ENCODE measurements at regions not wholly inside any gene's neighbourhood (a gene's known extent, or its start where the extent isn't known, plus 50 kb on each side); places are given as distances from the start of the nearest gene placed in this dataset.

DNA sequence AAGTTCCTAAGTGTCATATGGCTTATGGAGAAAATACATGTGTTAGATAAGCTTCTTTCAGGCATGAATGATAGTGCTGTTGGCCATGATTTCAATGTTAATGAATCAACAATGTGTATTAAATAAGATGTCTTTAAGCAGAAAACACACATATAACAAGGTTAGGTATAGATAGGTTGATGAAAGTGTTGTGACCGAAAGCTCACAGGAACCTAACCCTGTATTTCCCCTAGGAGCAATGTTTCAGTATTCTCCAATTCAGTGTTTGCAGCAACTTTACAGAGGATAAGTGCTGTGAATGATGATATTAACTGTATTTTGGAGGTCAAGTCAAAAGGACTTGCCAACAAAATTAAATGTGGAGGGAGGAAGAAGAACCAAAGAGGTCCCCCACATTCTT, 82.8 kb upstream of the PRDM11 start:
- no peak for DNase-seq (ENCODE audit: low spot score)

DNA sequence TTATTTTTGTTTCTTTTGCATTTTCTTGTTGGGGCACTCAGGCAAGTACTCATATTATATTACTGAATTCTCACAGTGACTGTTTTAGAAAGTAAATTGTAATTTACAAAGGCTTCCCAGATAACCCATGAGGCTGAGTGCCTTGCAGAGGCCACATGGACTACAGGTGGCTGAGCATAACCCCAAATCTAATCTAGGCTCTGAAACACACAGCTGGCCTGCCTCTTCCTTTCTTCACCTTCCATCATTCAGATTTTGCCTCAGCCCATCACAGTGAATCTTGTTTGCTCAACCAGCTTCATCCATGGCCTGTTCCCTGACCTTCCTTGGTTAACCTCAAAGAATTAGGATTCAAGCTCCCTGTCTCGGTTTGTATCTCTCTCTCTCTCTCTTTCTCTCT, 78.5 kb upstream of the PRDM11 start:
- DNase-seq (ENCODE audit: low spot score), result no peak

DNA sequence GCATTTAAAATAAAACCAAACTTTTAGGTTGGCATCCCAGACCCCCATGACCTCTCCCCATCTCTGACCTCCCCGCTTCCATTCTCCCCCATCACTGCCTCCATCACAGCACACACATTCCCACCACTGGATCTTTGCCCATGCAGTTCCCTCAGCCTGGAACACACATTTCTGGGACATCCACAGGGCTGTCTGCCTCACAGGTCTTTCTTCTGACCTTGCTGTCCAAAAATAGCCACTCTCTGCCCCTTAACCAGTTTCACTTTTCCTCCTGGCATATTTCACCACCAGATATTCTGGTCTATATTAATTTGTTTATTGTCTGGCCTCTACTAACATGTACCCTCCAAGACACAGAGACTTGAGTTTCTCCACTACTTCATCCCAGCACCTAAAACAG, 75.2 kb upstream of the PRDM11 start:
- no peak for DNase-seq (ENCODE audit: low spot score)

DNA sequence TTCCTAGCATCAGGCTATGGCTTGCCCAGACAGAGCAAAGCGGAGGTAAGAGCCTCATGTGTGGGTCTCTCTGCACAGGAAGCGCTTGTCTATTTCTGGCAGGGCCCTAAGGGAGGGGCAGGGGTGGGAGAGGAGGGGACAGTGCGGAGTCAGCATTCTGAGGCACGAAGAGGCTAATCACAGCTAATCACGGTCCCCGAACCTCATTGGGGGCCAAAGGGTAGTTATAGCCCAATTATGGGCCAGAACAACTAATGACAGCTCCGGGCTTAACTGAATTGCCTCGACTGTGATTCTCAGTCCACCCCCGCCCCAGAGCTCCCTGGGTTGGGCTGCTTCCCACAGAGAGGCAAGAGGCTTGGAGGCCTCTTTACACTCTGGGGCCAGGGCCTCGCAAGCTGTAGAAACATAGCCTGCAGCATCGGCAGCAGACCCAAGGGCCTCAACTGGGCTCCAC, 72.7 kb upstream of the PRDM11 start:
- no peak for DNase-seq (ENCODE audit: low spot score)

DNA sequence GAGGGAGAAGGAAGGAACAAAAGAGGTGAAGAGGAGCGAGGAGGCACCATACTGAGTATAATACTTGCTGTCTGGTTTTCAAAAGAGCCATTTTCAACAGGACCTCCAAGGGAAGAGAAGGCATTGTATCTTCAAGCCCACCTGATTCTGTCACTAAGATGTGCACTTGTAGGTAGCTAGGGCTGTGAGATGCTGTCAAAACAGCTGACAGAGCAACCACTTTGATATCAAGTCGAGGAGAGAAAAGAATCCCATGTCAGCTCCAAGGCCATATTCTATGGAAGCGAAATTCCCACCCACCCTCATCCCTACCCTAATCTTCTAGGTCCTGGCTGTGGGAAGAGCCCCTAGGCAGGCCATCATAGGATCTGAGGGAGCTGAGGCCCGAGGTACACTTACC, 70.9 kb upstream of the PRDM11 start:
- DNase-seq (ENCODE audit: low spot score), result no peak

DNA sequence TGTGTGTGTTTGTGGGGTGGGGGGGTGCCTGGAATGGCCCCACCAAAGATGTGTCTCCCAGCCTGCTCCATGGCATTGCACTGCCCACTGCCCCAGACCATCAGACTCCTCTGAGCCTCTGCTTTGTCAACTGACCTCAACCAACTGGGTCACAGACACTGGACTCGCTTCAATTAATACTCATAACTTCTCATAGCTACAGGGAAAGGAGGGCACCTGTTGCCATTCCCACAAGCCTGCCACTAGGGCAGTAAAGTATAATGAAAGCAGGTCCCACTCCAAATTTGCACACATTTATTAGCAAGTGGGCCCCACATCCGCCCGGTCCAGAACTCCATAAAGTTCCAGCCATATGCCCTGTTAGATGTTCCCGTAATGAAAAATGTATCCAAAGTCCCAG, 70.5 kb upstream of the PRDM11 start:
- no peak for DNase-seq (ENCODE audit: low spot score)

DNA sequence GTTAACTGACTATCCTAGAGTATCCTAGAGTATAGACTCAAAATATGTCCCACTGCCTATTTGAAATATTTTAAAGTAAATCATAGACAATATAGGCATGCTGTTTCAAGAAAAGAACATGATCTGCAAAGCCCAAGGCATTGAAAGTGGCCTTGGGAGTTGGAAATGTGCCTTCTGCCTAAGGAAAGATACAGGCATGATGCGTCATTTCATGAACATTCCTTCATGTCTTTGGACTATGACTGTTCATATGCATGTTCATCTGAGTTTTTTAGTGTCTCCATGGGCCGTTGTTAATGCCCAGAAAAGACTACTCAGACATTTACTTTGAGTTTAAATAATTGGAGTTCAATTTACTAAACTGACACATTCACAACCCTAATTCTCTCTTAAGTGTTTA, 69.7 kb upstream of the PRDM11 start:
- no peak for DNase-seq (ENCODE audit: low spot score)

DNA sequence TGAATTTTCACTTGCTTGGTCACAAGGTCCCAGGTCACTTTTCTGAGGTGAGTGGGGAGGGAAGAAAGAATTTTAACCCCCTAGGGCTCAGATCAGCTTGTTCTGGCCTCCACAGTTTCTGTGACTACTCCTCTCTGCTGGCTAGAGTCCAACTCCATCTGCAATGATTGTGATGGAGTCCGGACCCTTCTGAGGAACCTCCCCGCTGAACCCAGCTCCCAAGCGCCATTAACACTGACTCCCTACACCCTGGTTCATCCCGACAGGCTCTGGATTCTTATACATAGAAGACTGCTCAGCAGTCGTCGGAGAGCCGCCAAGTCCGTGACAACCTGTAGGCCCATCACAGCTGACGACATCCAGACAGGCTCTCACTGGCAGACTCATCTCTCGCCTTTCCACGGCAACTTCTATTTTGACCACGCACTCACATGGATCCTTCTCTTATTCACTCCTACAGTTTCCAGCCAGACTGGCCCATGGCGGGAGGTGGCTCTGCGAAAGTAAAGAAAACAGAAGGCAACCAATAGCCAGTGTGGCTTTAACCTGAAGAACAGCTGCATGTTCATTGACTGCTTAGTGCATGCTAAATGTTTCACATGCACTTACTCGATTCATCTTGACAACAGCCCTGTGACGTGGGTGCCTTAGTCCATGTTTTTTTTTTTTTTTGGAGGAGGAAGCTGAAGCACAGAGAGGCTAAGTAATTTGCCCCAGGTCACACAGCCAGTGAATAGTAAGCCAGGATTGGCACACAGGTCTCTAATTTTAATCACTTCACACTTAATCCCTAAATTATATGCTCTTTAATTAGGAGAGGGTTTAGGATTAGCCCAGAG, 68.0 kb upstream of the PRDM11 start:
- DNase-seq (ENCODE audit: low spot score), result no peak

DNA sequence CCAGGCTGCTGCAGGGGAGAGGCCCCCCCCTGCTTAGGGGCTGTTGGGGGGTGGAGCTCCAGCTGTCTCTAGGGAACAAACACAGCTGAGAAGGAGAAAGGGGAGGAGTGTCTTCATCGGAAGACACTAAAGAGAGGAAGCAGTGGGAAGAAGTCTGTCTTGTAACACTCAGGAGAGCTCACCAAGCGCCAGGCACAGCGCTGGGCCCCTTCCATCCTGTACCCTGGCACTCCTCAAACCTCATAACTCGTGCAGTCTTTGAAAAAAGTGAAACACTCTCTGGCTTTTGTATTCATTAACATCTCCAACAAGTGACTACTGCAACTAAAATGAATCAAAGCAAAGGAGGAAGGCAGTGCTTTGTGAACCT, 67.4 kb upstream of the PRDM11 start:
- no peak for DNase-seq (ENCODE audit: low spot score)

DNA sequence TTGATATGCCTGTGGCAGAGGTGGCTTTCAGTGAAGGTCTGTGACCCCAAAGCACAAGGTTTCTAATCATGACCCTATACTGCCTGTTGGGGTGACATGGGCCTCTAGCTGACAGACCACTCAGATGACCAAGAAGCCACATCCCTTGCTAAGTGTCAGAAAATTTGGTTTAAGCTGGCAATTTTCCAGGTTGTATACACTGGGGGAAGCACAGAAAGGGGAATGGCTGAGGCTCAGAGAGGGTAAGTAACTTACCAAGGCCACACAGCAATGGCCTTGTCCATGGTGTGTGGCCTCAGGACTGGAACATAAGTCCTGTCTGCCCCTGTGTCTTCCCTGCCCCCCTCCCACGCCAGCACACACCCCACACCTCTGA, 66.9 kb upstream of the PRDM11 start:
- no peak for DNase-seq (ENCODE audit: low spot score)

DNA sequence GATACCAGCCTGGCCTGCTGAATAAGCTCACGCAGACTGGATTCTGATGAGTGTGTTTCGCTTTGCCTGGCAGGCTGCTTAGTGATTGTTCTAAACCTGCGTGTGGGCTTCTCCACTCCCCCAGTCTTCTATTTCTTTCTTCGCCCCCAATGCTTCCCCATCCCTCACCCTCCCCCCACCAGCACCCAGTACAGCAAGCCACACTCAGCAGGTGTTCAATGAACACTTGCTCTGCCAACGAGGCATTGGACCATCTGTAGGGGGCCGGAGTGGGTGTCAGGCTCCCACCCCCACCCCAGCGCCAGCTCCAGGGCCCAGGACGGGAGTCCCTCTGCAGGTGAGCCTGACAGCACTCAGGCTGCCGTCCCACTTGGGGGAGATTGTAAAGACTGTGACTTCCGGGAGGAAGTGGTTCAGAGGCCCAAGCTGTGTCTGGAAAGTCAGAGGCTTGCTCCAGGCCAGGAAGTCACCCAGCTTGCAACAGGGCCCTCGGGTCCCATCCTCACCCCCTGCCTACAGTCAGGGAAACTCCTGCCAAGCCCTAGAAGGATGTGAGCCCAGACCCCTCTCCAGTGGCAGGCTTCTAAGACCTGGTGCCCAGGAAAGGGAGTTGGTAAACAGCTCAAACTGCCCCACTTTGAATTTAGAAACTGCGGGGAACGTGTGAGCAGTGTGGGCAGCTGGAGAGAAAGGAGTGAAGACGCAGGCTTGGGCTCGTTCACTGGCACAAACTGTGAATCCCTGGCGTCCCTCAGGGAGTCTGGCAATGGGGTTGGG, 66.3 kb upstream of the PRDM11 start:
- DNase-seq (ENCODE audit: low spot score), result no peak

DNA sequence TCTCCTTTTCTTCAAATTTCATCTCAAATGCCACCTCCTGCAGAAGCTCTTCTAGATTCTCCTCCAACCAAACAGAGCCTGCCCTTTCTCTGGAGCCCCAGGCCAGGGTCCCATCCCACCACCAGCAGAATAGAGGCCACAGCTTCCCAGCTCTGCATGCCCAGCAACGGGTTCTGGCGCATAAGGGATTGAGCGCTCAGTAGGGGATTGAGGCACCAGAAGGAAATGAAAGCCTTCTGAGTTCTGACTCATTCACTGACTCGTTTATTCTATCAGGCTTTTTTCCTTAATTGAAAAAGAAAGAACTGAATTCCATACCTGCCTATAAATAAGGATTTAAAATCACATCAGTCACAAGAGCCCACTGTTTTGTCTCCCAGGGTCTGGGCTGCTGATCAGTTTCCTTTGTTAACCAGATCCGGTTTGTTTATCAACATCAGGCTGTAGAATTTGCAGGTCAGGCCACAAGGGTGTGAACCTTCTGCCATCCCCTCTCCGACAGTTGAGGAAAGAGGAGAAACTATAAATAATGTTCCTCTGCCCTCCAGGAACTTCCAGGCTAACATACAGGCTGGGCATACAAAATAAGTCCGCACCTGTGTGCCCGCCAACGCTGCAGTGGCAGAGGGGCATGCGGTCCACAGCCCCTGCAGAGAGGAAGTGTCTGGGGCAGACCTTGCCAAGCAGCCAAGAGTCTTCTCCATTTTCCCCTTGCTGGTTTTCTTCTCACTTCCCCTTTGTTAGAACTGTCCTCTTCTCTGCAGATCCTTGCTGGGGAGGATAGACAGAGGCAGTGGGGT, 63.5 kb upstream of the PRDM11 start:
- no peak for DNase-seq (ENCODE audit: low spot score)

DNA sequence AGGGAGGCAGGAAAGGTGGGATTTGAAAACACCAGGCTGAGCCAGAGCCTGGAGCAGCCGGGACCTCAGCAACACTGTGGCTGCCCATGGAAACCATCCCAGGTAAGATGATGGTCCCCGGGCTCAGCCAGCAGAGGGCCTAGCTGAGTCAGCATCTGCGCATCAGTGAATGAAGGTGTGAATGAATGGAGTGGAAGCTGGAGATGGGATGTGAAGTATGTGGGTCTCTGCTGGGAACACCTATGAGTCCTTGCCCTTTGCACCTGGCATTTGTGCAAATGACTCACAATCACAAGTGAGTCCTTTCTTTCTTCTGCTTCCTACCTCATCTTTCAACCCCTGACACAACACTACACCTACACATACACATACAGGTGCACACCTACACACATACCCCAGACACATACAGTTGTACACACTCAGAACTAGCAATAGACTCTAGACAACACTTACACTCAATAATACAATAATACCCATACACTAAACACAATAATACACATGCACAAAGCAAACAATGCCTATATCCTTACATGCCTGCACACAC, 62.8 kb upstream of the PRDM11 start:
- no peak for DNase-seq (ENCODE audit: low spot score)

DNA sequence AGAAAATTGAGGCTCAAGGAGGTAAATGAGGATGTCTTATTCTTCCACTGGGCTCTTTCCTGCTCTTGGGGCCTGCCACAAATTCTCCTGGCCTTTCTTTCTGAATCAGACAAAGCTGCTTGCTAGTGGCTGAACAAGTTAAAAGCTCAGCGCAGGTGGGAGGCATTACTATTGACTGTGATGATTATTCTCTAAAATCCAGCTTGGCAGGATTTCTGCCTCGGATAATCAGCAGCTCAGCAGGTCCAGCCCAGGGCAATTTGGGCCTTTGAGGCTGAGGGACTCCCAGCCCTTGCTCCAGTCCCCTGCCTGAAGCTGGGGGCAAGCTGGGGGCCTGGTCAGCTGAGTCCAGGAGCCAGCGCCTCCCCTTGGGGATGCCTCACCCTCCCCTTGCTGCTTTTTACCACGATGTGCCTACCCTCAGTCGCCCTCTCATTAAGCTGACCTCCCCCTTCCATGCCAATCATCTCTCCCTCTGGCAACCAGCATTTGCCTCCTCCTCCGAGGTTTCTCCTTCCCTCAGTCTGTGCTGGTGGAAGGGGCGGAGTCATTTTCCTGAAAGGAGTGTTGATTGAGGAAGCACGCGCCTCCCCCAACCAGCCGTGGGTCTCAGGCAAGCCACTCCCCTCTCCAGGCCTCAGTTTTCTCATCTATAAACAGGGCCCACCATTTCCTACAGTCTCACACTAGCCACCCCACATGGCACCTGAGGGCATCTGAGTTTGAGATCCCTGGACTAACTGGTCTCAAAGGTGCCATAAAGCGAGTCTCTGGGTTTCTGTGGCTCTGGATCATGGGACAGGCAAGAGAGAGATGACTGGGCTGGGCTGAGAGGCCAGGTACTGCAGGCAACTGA, 60.6 kb upstream of the PRDM11 start:
- DNase-seq (ENCODE audit: low spot score), result no peak

DNA sequence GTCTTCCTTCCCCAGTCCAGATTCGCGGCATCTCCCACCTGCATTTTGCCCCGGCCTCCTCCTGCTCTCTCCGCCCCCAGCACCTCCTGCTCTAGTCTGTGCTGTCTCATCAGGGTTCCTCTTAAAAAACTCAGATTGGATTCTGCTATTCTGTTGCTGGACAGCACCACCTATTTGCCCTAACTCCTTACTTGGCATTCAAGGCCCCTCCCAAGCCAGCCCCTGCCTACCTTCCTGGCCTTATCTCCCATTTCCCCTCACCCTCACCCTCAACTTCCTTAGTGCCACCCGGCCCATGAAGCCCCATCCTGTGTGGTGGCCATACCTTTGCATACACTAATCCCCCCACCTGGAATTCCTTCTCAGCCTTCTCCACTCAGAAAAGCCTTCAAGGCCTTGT, 59.9 kb upstream of the PRDM11 start:
- no peak for DNase-seq (ENCODE audit: low spot score)

DNA sequence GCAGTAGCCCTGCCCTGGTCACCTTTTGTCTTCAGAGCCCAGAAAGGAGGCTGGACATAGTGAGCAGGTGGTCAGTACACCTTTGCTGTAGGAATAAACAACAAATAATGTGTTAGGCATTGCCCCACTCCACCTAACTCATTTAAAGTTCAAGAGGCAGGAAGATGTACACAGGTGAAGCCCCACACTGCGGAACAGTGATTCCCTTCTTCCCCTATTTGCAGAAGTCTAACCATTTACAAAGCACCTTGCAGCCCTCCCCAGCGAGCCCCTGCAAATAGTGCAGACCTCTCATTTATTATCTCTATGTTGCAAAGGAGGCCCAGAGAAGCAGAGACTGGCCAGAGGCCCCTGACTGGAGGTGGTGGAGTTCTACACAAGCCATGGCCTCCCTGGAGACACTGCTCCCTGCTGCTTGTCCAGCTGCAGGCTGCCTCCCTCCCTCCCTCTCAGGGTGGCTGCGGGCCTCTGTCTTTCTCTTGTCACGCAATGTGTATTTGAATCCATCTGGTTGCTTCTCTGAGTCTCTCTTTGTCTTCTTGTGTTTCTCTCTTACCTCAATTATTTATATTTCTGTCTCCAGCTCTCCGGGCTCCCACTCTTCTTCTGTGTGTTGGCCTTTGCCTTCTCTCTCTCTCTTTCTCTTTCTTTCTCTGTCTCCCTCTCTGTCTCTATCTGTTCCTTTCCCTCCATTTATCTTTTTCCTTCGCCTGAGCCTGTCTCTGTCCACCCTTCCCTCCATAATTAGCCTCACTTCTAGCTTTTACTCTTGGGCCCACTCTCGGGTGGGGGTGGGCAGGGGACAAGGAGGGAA, 59.1 kb upstream of the PRDM11 start:
- DNase-seq (ENCODE audit: low spot score), result no peak

DNA sequence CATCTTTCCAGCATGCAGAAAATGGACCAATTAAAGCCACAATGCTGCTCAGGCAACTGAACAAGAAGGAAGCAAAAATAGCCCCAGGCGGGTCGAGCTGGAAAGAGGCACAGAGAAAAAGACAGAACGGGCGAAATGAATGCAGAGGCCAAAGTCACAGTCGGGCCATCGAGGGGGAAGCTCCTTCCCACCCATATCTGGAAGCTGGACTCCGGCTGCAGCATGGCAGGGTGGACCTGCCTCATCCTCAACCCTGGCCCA, 58.6 kb upstream of the PRDM11 start:
- no peak for DNase-seq (ENCODE audit: low spot score)

DNA sequence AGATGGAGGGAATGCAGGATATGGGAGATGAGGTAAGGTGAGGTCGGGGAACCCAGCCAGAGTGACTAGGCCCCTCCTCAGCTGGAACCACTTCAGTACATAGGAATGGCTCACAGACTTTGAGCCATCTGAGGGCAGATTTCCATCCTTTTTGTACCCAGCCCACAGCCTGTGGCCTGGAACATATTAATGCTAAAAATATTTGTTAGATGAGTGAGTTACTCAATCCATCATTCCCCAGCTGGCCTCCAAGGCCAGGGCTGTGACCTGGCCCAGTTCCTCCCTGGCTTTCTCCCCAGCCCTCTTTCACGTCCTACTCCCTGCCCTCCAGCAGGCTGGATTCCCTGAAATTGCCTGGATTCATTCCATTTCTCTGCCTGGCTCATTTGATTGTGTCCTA, 57.2 kb upstream of the PRDM11 start:
- DNase-seq (ENCODE audit: low spot score), result no peak

DNA sequence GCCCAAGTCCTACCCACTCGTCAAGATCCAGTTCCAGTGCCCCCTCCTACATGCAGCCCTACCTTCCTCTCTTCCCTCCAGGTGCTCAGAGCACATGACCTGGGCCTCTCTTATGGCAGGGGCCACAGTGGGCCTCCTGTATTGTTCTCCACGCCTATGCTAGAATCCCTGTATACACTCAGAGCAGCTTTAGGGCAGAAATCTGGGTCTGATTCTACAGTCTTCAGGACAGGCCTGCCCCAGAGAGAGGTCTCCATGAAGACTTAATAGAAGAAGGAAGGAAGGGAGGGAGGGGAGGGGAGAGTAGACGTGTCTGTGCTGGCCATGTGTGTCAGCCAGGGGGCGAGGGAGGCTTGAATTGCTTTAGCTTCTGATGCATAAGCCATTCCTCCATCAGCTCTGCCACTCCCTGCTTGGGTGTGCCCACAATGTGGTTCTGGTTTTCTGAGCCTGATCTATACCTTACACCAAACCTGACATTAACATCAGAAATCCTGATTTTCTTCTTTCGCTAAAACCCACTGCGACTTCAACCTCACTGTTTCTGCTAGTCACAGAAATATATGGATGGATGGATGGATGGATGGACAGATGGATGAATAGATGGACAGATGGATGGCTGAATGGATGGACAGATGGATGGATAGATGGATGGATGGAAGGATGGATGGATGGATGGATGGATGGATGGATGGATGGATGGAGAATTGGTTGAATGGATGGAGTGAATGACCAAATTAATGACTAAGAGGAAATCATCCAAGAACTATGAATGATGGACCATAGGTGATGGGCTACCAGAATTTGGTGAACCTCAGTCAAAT, 56.6 kb upstream of the PRDM11 start:
- no peak for DNase-seq (ENCODE audit: low spot score)

DNA sequence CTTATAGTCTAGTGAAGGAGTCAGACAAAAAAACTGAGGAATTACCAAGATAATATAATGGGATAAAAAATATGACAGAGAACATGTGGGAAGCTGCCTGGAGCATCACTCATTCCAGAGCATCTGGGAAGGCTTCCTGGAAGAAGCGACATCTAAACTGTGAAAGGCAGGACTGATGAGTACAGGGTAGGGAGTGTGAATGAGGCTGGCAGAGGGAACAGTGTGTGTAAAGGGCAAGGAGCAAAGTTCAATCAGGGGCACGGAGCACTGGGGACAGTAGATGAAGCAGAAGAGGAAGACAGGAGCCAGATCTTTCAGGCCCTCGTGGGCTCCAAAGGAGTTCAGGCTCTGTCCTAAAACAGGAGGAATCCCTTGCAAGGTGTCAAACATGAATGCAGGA, 55.8 kb upstream of the PRDM11 start:
- no peak for DNase-seq (ENCODE audit: low spot score)
